NCI-H2081 (cell line): ENCODE measurements at regions not wholly inside any gene's neighbourhood (a gene's known extent, or its start where the extent isn't known, plus 50 kb on each side); places are given as distances from the start of the nearest gene placed in this dataset.

ENCODE experiments used
- DNase-seq, 2 experiments: peaks; one replicate each; lab custom pipeline; 2025; lab: John Stamatoyannopoulos, UW

DNA sequence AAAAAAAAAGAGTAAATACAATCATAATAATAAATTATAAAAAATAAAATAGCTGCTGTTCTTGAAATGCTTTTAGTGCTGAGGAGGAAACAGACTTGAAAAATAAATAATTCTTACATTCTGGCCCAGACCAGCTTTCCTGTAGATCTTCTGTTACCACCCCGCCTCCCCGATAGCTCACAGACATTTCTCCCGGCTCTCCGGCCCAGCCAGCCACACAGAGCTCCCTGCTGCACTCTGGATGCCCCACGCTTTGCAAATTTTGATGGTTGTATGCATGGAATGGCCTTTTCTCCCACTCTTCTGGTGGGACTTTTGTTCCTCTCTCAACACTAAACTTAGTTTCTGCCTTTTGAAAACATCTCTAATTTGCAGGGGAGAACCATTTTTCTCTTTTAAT is 249.3 kb downstream of the ATP23 start:
- DNase-seq = no peak

DNA sequence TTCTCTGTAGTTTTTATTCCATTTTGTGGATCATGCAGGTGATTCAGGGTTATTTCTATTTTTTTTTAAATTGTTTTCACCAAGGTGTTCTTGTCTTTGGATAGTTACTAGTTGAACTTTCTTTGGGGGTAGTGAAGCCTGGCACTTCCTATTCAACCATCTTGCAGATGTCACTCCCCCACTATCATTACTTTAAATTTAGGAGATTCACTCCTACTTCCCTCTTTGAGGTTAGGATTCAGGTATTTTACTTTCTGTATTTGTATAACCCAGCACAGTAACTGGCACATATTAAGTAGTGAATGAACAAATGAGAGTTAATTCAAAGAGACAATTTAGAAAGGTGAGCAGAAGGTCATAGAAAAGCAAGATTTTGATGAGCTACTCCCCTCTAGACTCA is 255.6 kb downstream of the ATP23 start:
- no peak for DNase-seq

DNA sequence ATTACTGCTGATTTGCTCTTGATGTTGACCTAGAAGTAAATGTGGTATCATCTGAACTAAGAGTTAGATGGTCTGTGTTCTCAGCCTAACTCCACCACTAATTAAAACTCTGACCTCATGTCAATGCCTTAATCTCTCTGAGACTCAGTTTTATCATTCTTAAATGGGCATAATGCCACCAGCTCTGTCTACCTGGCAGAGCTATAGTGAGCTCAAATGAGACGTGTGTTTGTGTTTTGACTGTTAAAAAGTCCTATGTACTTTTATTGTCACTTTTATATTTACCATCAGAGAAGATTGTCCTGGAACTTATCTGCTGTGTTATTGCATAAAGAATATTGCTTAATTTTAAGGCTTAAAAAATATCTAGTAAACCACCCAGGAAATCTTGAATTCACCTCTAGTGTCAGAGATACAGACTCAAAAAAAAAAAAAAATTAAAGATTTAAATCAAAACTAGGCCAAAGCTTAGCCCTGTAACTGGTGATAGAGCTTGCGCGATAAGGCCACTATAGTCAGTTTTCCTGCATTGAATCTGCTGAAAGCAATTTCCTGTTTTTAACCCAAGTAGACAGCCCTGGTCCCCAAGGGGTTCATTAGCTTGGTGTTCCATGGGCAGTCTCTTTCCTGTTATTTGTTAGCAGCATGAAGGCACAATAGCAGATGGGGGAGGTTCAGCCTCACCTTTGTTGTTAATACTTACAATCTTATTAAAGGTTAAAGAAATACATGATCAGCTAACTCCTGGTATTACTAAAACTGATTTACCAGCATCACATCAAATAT is 261.8 kb downstream of the ATP23 start:
- DNase-seq = peak in 1 of 2 experiments; percentile 57

DNA sequence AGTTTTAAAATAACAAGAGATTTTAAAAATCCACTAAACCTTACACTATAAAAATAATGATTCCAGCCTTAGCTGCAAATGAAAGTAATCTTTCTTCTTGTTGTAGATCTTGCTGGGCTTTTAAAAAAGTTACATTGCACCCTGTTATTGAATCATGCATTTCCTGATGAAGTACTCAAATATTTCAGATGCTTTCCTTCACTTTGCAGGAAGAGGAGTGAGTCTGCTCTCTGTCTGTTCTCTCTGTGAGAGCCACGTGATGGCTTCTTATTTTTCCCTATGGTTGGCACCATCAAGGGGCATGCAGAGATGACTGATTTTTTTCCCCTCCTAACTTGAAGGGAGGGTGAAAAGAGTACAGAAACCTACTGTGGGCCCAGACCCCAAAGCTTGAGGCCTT is 262.7 kb downstream of the ATP23 start:
- DNase-seq = no peak

DNA sequence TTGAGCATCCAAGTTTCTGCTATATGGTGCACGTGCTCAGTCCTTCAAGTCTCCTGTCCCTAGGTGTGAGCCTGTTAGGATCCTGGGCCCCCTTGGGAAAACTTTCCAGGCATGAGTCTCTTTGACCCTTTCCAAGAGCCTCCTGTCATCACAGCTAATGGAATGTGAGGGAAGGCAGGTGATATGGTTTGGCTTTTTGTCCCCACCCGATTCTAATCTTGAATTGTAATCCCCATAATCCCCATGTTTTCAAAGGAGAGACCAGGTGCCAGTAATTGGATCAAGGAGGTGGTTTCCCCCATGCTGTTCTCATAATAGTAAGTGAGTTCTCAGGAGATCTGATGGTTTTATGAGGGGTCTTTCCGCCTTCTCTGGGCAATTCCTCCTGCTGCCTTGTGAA is 265.5 kb downstream of the ATP23 start:
- no peak for DNase-seq

DNA sequence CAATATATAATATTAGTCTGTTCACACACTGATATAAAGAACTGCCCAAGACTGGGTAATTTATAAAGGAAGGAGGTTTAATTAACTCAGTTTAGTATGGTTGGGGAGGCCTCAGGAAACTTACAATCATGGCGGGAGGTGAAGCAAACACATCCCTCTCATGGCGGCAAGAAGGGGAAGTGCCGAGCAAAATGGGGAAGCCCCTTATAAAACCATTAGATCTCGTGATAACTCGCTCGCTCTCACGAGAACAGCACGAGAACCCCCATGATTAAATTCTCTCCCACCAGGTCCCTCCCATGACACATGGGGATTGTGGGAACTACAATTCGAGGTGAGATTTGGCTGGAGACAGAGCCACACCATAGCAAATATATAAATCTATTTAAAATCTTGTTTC is 269.8 kb downstream of the ATP23 start:
- DNase-seq = no peak

DNA sequence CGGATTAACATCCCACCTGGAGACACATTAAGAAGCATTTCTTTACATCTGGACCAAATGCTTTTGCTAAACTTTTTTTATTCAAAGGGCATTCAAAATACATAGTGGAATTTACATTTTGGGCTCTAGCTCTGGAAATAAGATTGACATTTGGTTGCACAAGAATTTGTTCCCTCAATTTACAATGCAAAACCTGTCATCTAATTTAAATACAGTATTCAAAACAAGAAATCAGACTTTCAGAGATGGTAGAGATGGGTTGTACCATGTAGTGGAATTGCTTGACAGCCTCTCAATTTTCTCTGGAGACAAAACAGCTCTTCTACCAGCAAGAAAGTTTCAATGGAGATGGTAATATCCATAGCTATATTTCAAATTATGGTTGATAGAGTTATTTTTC is 275.8 kb downstream of the ATP23 start:
- DNase-seq = no peak

DNA sequence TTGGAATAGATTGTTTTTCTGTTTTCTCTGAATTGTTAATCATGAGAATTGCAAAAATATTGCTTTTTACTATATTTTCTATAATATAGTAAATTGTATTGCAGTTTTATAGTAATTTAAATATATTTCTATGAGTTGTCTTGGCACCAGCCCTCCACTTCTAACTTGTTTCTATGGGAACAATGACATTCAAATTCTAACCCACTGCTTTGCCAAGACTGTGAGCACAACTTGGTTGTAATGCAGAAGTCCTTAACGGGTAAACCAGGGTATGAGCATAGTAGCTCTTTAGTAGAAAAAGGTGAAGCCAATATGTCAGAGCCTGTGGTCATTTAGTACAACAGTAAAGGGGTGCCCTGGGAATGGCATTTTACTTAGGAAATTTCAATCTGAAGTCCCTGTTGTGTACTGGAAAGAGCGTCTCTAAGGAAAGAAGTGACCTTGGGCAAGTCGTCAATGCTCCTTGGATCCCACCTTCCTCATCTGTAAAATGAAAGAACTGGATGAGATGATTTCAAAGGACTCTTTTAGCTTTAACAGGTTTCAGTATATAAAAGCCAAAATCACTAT is 283.3 kb downstream of the ATP23 start:
- DNase-seq = no peak

DNA sequence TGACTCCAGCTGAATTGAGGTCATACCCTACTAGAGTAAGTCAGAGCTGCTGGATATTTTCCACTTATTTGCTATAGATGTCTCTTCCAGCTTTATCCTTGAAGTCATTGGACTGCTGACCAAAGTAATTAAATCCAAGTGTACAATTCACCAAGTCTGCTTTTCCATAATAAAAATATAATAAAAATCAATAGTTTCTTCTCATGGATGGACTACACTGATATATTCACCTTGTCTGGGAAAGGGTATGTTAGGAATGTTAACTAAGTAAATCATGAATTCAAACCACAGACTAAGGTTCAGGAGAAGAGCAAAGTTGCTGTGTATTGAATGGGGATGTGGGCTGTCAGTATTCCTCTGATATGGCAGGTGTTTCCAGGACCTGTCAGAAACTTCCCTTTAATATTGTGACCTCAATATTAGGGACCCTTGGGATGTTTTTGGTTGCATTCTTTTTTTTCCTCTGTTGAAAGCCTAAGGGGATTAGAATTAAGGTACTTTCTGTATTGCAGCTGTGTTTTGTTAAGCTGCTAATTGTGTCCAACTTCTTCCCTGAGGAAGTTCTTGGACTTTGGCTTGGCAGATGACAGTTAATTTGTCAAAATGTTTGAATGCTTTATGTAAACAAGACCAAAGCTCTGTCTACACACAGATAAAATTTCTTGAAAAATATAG is 284.0 kb downstream of the ATP23 start:
- DNase-seq = no peak

DNA sequence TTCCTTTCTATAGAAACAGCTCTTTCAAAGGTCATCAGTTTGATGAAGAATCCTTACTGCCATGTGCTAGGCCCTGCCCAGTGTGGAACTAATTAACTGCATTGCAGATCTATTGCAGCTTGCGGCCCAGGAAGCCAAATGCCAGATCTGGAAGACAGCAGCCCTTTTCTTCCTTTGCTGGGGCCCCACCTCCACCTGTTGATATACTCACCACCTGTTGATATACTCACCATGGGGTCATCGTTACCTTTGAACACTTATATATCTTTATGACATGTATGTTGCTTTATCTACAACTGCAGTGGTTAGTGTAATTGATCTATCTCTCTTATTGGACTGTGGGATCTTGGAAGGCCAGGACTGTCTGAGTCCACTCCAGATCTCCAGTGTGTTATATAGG is 292.5 kb downstream of the ATP23 start:
- DNase-seq = no peak

DNA sequence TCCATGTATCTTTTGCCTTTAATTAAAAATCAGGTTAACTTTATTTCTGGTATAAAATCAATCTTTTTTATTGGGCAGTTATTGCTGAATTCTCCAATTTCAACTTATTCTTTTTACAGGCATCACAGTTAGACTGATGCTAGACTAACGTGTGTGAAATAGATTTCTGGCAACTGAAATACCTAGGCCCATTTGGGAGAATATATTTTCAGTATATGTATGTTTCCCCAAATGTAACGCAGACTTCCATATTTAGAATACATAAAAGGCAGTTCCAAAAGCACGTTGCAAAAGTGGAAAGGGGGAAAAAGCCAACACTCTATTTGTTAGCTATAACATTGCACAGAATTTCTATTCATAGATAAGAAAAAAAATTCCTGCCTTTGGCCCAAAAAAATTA is 297.0 kb downstream of the ATP23 start:
- DNase-seq = no peak

DNA sequence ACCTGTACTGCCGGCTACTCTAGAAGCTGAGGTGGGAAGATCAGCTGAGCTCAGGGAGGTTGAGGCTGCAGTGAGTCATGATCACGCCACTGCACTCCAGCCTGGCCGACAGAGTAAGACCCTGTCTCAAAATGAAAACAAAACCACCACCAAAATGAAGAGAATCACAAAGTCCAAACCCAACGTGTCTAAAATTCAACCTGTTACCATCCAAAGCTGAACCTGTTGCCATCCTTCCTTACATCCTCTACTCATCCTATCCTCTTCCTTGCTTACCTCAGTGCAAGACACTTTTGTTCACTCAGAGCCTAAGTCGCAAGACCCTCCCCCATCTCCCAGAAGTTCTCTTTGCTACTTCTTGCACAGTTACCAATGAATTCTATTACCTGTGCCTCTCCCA is 299.7 kb downstream of the ATP23 start:
- no peak for DNase-seq

DNA sequence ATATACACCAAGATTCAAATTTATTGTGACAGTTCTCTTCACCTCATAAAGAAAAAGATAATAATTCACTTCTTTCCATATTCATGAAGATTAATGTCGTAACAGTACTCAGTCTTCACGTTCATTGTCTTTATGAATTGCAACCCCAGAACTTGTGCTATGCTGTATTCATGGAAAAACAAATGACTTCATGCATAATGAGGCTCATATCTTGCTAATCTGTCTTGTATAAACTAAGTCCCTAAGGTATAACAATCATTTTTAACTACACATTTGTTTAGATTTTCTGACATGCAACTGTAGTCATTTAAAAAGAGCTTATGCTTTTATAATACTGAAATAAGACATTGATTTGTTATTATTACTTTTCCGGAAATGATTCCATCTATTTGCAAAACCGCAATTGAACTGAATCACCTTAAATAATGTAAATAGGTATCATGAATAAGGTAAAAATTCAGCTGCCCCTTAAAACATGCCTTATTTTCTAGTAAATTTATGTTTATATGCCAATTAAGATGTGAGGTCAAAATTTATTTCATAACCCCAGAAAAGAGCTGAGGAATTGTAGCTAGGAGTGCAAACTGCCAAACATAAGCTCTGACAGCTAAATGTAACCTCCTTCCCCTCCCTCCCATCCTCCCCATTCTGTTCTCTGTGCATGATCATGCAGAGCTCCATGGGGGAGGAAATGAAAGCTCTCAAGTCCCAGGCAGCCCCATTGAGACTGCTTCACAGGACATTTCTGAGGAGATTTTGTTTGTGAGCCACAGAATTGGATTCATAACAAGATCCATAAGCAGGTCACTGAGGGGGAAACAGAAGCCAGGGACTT is 301.6 kb downstream of the ATP23 start:
- DNase-seq = no peak

DNA sequence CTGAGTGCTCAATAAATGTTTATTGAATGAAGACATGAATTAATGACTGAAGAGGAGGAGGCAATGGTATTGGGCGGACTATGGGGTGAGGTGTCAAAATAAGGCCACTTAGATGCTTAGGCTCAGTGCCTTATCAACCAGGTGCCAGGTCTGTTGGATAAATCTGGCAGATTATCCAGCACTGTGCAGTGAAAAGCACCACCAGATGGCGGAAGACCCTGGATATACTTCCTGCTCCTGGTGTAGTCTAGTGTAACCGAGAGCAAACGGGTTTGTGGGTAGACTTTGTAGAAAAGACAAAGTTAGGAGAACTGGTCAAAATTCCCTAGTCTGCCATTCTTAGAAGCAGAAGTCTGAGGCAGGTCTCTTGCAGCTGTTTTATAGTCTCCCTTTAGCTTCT is 306.3 kb downstream of the ATP23 start:
- DNase-seq = no peak

DNA sequence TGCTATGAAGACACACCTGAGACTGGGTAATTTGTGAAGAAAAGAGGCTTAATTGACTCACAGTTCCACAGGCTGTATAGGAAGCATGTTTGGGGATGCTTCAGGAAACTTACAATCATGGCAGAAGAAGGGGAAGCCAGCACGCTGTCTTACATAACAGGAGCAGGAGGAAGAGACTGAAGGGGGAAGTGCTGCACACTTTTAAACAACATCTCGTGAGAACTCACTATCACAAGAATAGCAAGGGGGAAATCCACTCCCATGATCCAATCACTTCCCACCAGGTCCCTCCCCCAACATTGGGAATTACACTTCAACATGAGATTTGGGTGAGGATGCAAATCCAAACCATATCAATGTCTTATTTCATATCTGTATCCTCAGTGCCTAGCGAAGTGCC is 307.2 kb downstream of the ATP23 start:
- no peak for DNase-seq

DNA sequence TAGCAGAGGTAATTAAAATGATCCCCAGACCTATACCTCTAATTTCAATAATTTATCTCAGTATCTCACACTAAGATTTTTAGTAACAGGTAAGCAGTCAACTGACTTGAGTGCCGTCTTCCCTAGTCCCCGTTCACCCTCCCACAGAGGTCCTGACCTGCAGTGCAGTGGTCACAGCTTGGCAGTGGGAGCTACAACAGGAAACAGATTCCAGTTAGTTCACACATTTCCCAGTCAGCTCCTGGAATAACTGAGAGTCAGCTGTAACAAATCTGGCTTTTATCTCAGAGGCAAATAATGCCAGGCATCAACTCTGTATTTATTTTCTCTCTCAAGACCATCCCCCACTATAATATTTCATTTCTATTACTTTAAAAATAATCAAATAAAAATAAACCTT is 308.2 kb downstream of the ATP23 start:
- no peak for DNase-seq

DNA sequence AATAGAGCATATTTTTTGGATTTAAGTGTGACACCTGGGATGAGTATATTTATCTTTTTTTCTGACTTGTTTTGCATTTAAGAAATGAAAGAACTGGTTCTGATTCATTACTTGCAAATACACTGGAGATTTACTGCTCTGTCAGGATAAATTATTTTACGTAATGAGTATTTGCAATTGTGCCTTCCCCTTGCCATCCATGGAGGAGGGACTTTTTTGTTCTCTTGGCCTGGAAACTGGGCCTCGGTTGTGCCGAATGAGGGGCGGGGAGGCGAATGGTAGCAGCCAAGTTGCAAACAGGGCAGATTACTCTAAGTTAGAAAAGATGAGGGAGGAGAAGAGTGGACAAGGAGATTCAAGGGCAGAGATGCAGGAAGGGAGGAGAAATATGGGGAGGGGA is 308.7 kb downstream of the ATP23 start:
- no peak for DNase-seq

DNA sequence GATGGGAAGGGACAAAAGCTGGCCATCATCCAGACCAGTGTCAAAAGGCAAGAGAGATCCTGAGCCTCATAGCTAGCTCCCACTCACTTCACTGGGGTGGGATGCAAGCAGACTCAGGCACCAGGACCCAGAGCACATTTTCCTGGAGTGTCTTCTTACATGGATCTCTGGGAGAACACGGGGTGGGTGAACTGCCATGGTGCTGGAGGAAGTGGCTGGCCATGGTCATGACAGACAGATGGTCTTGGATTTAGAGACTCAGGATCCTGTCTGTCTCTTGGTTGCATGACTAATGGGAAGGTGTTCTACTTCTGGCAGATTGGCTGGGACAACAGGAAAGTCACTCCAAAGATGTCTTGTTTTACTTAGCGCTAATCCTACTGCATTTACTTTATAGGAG is 311.5 kb downstream of the ATP23 start:
- no peak for DNase-seq

DNA sequence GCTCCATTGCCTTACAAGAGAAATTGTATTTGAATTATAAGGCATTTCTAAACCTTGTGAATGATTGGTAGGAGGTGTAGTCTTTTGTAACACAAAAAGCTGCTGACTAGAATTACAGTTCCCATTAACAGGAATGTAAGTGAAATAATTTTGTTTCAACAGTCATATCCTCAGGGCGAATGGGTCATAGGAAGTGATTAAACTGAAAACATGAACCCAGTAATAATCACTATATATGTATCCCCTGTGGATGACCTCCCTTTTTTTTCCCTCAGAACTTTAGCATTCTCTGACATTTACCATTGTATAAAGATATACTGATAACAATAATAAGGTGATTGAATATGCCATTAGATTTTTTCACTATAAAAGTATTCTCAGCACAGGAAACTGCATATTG is 312.3 kb downstream of the ATP23 start:
- DNase-seq = no peak

DNA sequence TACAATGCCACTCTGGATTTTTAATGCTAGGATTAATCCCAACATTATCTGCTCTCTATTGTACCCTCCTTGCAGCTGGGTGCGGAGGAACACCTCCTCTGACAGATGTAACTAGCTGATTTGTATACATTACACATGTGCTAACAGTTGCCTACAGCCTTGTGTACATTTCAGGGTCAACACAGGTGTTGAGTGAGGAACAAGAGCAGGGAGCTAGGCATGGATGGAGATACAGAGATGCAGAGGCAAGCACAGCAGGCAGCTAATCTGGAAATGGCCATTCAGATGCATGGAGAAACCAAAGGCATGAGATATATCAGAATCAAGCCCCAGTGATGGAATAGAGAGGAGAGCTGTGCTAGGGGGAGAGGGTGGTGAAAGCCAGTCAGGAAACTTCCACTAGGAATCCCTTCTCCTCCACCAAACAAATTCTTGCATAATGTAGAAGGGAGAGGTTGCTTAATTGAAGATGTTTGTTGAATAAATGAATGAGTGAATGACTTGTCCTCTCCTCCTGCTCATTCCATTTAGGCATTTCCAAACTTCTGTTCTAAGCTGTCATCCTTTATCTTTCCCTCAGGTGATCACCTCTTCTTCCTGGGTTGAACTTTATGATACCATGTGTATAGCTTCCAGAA is 313.2 kb downstream of the ATP23 start:
- peak in 1 of 2 experiments; percentile 21 for DNase-seq

DNA sequence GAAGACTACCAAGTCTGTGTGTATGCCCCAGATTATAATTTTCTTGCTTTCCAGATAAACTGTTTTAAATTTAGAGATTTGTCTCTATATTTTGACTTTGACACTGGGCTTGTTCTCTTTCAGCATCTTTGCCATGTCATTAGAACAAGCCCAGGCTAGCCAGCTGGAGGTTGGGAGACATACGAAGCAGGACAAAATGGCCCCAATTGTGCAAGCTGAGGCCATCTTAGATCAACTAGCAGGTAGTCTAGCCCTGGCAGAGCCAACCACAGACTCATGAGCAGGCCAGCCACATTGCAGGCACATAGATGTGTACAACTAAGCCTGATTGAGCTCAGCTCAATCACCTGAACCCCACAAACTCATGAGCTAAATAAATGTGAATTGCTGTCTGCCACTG is 321.4 kb downstream of the ATP23 start:
- no peak for DNase-seq

DNA sequence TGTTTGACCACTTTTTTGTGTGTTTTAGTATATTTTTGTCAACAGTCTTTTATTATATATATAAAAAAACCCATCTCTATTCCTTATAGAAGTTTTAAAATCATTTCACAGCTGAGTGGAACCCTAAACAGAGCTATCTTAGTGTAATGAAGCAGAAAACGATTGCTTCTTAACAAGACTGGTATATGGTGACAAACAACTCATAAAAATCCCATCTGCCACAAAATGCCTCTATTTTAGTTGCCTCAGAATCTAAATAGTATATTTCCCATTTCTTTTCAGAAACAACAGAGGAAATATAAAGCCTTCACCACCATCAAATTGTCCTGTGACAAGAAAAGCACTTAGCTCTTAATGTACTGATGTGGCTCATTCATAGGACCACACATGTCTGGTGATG is 322.4 kb downstream of the ATP23 start:
- no peak for DNase-seq
